ENCODE measurements at regions not wholly inside any gene's neighbourhood (a gene's known extent, or its start where the extent isn't known, plus 50 kb on each side); places are given as distances from the start of the nearest gene placed in this dataset.
A peak's percentile ranks its signal among the peaks of the same experiment; 100 is the strongest.
"Not testable (repeated sequence)": the region's sequence is repeated elsewhere in the genome, so short reads cannot be mapped to it uniquely, and the experiment has no call there.

DNA sequence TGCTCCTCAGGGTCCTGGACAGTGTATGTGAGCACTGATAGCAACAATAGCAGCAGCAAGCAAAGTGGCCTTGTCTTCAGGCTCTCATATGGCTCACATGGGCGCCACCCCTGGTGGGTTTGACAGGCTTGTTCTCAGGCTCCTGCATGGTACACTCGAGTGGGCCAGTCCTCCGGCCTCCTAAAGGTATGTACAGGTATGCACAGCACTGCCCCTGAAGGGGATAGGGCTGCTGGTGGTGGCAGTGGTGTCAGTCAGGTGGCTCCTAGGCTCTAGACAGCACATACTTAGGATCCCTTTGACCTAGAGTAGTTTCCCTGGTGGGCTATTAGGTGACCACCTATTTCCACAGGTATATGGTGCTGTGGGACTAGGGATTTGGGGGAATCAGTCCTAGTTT, 79.8 kb downstream of the LGALS9B start:
- DNase-seq, result not testable (repeated sequence)

DNA sequence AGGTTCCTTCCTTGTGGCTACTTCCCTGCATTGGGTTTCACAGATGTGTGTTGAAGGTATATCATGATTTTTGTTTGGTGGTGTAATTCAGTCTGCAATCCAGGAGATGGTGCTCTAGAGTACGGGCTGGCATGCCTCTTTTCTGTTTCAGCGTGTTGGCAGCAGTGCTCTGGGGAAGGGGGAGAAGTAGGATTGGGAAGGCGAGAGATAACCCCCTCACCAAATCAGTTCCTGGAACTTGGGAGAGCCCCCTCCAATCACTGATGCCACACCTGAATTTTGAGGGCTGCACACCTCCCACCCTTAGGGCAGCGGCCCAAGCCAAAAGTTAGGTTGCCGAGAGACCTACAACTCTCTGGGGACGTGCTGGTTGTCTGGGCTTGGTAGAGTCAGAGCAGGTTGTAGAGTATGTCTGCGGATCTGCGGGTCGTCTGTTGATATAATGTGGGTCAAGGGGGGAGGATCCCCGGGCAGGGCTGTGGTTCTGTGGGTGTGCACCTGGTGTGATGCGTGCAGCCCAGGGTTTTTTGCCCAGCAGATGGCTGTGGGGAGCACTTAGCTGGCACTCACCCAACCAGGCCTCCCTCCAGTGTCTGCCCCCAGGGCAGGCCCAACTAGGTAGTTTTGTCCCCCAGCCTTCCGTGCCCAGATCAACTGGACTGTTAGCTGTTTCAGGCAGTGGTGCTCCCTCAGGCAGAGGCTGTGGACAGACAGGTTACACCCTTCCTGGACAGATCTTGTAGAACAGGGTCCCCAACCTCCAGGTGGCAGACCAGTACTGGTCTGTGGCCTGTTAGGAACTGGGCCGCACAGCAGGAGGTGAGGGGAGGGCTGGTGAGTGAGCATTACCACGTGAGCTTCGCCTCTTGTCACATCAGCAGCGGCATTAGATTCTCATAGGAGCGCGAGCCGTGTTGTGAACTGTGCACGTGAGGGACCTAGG, 85.7 kb downstream of the LGALS9B start:
- DNase-seq, result peak; percentile 29 to 36

DNA sequence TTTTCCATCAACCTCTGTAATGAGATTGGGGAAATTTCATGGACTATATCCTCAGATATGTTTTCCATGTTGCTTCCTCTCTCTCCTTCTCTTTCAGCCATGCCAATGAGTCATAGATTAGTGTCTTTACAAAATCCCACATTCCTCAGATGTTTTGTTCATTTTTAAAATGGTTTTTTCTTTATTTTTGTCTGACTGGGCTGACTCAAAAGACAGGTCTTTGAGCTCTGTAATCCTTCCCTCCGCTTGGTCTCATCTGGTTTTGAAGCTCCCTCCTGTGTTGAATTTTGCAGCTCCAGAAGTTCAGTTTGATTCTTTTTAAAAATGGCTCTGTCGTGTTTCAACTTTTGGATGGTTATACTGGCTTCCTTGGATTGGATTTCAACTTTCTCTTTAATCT, 86.7 kb downstream of the LGALS9B start:
- not testable (repeated sequence) for DNase-seq

DNA sequence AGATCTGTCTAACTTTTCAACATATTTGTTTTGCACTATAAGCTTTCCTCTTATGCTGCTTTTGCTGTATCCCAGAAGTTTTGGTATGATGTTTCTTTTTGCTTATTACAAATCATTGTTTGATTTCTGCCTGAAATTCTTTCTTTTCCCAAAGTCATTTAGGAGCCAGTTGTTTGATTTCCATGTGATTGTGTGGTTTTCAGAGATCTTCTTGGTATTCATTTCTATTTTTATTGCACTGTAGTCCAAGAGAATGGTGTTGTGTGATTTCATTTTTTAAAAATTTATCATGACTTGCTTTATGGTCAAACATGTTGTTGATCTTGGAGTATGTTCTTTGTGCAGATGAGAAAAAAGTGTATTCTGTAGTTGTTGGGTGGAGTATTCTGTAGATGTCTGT, 88.1 kb downstream of the LGALS9B start:
- DNase-seq, result not testable (repeated sequence)

DNA sequence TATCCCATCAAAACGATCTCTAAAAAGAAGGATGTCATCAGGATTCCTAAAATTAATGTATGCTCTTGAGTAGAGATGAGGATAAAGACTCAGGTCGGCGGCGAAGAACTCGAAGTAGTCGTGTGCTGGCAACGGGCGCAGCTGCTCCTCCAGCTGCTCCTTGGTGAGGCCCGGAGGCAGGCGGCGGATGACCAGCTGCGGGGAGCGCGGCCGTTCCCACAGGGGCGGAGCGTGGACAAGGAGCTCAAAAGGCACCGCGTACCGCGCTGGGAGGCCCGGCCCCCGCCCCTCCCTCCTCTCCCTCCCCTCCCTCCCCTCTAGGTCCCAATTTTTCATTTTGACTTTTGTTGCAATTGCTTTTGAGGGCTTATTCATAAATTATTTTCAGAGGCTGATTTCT, 90.7 kb downstream of the LGALS9B start:
- not testable (repeated sequence) for DNase-seq

DNA sequence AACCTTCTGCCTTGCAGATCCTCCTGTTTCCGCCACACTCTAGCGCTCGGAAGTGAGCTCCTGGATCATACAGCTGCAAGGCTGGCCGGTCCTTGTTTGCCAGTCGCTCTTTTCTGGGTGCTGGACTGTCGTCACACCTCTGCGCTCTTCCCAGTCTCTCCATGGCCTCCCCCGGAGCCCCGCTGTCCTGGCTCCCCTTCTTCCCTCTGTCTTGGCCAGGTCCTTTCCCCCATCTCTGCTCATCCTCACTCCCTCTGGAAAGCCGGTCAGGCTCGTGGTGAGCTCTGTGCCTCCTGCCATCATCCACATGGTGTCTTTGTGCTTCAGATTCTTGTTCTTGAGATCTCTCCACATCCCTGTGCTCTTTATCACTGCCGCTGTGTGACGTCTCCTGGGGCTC, 91.6 kb downstream of the LGALS9B start:
- not testable (repeated sequence) for DNase-seq
